OCI-LY7 (cell line): ENCODE measurements at regions not wholly inside any gene's neighbourhood (a gene's known extent, or its start where the extent isn't known, plus 50 kb on each side); places are given as distances from the start of the nearest gene placed in this dataset.

Experiments used
- BruUV-seq: library from RNA; stranded (reverse); fragments of 400-500 nt; replicated peaks from 2 replicates; lab custom pipeline; 2021; lab: Mats Ljungman, UMichigan
- CTCF ChIA-PET: fragments of 300-600 bp; sonication (Branson Sonifier 250); formaldehyde crosslinking; loops from one replicate; lab custom pipeline; 2022; ENCODE audit warnings: antibody characterized with exemption; ENCODE audit not compliant: unreplicated experiment; lab: Charles Lee
- POLR2A ChIA-PET: fragments of 300-600 bp; sonication (Branson Sonifier 250); formaldehyde crosslinking; loops from one replicate; lab custom pipeline; 2022; ENCODE audit warnings: antibody characterized with exemption; lab: Charles Lee
- DNase-seq: peaks from one replicate; pipeline ENCODE4 v3.0.0-alpha.2; 2015; ENCODE audit warnings: low spot score
- H2AFZ ChIP-seq: fragments of 200-600 bp; sonication (generic), shearing (Covaris generic); 2 replicates; pipeline ENCODE4 v1.6.1; 2014; ENCODE audit warnings: mild to moderate bottlenecking, antibody characterized with exemption, low read length, moderate library complexity
- H3K27ac ChIP-seq: fragments of 200-600 bp; sonication (generic); 2 replicates; pipeline ENCODE4 v1.5.1; 2014; ENCODE audit warnings: mixed run types, low read depth, mild to moderate bottlenecking, moderate library complexity, low read length, inconsistent platforms; ENCODE audit not compliant: poor library complexity, severe bottlenecking
- H3K36me3 ChIP-seq: fragments of 200-600 bp; sonication (generic); 2 replicates; pipeline ENCODE4 v1.6.1; 2014; ENCODE audit warnings: mild to moderate bottlenecking, antibody characterized with exemption, low read length, moderate library complexity, mixed read lengths; ENCODE audit not compliant: insufficient read depth
- H3K4me1 ChIP-seq: fragments of 200-600 bp; sonication (generic); 2 replicates; pipeline ENCODE4 v1.5.1; 2014; ENCODE audit warnings: mild to moderate bottlenecking, low read length; ENCODE audit not compliant: insufficient read depth, poor library complexity, severe bottlenecking
- H3K4me2 ChIP-seq: fragments of 200-600 bp; sonication (generic); 2 replicates; pipeline ENCODE4 v1.6.1; 2014; ENCODE audit warnings: mild to moderate bottlenecking, low read length
- H3K4me3 ChIP-seq: fragments of 200-600 bp; sonication (generic); 2 replicates; pipeline ENCODE4 v1.5.1; 2014; ENCODE audit warnings: mild to moderate bottlenecking, low read depth, low read length; ENCODE audit not compliant: poor library complexity, severe bottlenecking
- H3K79me2 ChIP-seq: fragments of 200-600 bp; sonication (generic); 2 replicates; pipeline ENCODE4 v1.6.1; 2016; ENCODE audit warnings: low read depth, mild to moderate bottlenecking, low read length, moderate library complexity, mixed read lengths; ENCODE audit not compliant: insufficient read depth
- H3K9me2 ChIP-seq: fragments of 200-600 bp; sonication (generic); 2 replicates; pipeline ENCODE4 v1.6.1; 2016; ENCODE audit warnings: mild to moderate bottlenecking, low read length, mixed read lengths; ENCODE audit not compliant: insufficient read depth
- H3K9me3 ChIP-seq: fragments of 200-600 bp; sonication (generic); 2 replicates; pipeline ENCODE4 v1.6.1; 2014; ENCODE audit warnings: mild to moderate bottlenecking, mixed run types, low read length, mixed read lengths
- H4K20me1 ChIP-seq: fragments of 200-600 bp; sonication (generic); 2 replicates; pipeline ENCODE4 v1.6.1; 2014; ENCODE audit warnings: mild to moderate bottlenecking, antibody characterized with exemption, low read length, moderate library complexity, mixed read lengths; ENCODE audit not compliant: insufficient read depth
- CTCF ChIP-seq: fragments of 200-600 bp; sonication (generic); conservative IDR thresholded peaks from 2 replicates; pipeline ENCODE4 v1.5.1; 2014; ENCODE audit warnings: mild to moderate bottlenecking, antibody characterized with exemption, low read length, moderate library complexity, mixed read lengths
- EZH2phosphoT487 ChIP-seq: fragments of 200-600 bp; sonication (generic); IDR thresholded peaks from 2 replicates; pipeline ENCODE4 v1.6.1; 2018; ENCODE audit warnings: low read depth, borderline replicate concordance, mild to moderate bottlenecking, mixed run types, antibody characterized with exemption, low read length, moderate library complexity, mixed read lengths
- intact Hi-C: fragments of 100-400 bp; cut with micrococcal nuclease; formaldehyde crosslinking; loops from one replicate; pipeline ENCODE4 v1.10.0; 2022; ENCODE audit not compliant: unreplicated experiment

GRCh38 chr7:17097668-17098297, 200.7 kb upstream of the AHR start:
- no peaks in the 10 kb centered on the region for H3K9me3 ChIP-seq
- intact Hi-C loops: no loop called here
- H3K4me1 ChIP-seq: no peaks in the 10 kb centered on the region
- ChIA-PET POLR2A (interaction anchor here (0.5 kb wide), 1 partner anchor 924 kb away, joined by 8 read pairs; no protein-coding TSS in a partner anchor), CTCF (no interaction called here)
- no peaks in the 10 kb centered on the region for H3K79me2 ChIP-seq
- no peaks in the 10 kb centered on the region for H3K9me2 ChIP-seq
- H3K4me3 ChIP-seq: no peak overlapping the region
- TF ChIP-seq CTCF: no peak
- no peak for TF ChIP-seq EZH2phosphoT487
- no peak overlapping the region for H3K4me2 ChIP-seq
- no peaks in the 10 kb centered on the region for H4K20me1 ChIP-seq
- 0 out of 2 replicates have a peak overlapping the region, but pooled peaks have one; percentile 28 for H2AFZ ChIP-seq
- no TSS peak for BruUV-seq
- H3K27ac ChIP-seq: no peak overlapping the region
- DNase-seq: no peak
- H3K36me3 ChIP-seq: no peaks in the 10 kb centered on the region

- intact Hi-C loops: no loop called here
- no peaks in the 10 kb centered on the region for H3K36me3 ChIP-seq
- CTCF ChIA-PET: no interaction called here
- H3K4me1 ChIP-seq: no peaks in the 10 kb centered on the region
- H3K4me2 ChIP-seq: no peak overlapping the region
- DNase-seq: no peak
- no peak for TF ChIP-seq CTCF
- no peak for TF ChIP-seq EZH2phosphoT487
- POLR2A ChIA-PET: interaction anchor here (0.5 kb wide), 1 partner anchor 924 kb away, joined by 8 read pairs; no protein-coding TSS in a partner anchor
- H3K9me2 ChIP-seq: no peaks in the 10 kb centered on the region
- no peak overlapping the region for H3K27ac ChIP-seq
- no TSS peak for BruUV-seq
- H3K9me3 ChIP-seq: no peaks in the 10 kb centered on the region
- H2AFZ ChIP-seq: no peak overlapping the region
- no peak overlapping the region for H3K4me3 ChIP-seq
- H4K20me1 ChIP-seq: no peaks in the 10 kb centered on the region
- H3K79me2 ChIP-seq: no peaks in the 10 kb centered on the region
Measured at GRCh38 chr7:17098515-17098914, 199.9 kb upstream of the AHR start.
